HG02678 (cell line): ENCODE measurements at regions not wholly inside any gene's neighbourhood (a gene's known extent, or its start where the extent isn't known, plus 50 kb on each side); places are given as distances from the start of the nearest gene placed in this dataset.

Experiments
- ATAC-seq: cut with Tn5 transposase; IDR thresholded peaks from one replicate; pipeline ENCODE4 v1.9.1; 2021; ENCODE audit warnings: mild to moderate bottlenecking, moderate library complexity; ENCODE audit not compliant: unreplicated experiment

GRCh38 chr4:28536124-28536523 lies 1675.5 kb downstream of the STIM2 start:
- no peak for ATAC-seq

- no peak for ATAC-seq
These were observed 1685.3 kb downstream of the STIM2 start for GRCh38 chr4:28545986-28546385.

- no peak for ATAC-seq
These were observed 1687.5 kb downstream of the STIM2 start for GRCh38 chr4:28548136-28548535.

GRCh38 chr4:28548594-28548993 lies 1688.0 kb downstream of the STIM2 start:
- ATAC-seq = no peak

- no peak for ATAC-seq
These were observed 1695.2 kb downstream of the STIM2 start for GRCh38 chr4:28555866-28556265.

- ATAC-seq = no peak
These were observed 1697.1 kb downstream of the STIM2 start for GRCh38 chr4:28557755-28558154.

GRCh38 chr4:28558895-28559294 lies 1698.3 kb downstream of the STIM2 start:
- ATAC-seq = no peak

- no peak for ATAC-seq
These were observed 1702.3 kb downstream of the STIM2 start for GRCh38 chr4:28562913-28563312.

GRCh38 chr4:28565396-28565795 lies 1704.8 kb downstream of the STIM2 start:
- no peak for ATAC-seq

GRCh38 chr4:28600958-28601357 lies 1740.3 kb downstream of the STIM2 start:
- no peak for ATAC-seq

GRCh38 chr4:28621591-28621990 lies 1761.0 kb downstream of the STIM2 start:
- ATAC-seq = no peak

- ATAC-seq = no peak
These were observed 1776.3 kb downstream of the STIM2 start for GRCh38 chr4:28636971-28637370.

GRCh38 chr4:28639747-28640146 lies 1779.1 kb downstream of the STIM2 start:
- ATAC-seq = no peak

- ATAC-seq = no peak
These were observed 1794.0 kb downstream of the STIM2 start for GRCh38 chr4:28654618-28655017.

- ATAC-seq = no peak
These were observed 1804.7 kb downstream of the STIM2 start for GRCh38 chr4:28665306-28665705.

GRCh38 chr4:28675582-28675981 lies 1814.9 kb downstream of the STIM2 start:
- ATAC-seq = no peak

GRCh38 chr4:28677808-28678207 lies 1817.2 kb downstream of the STIM2 start:
- ATAC-seq = no peak

- no peak for ATAC-seq
These were observed 1822.2 kb downstream of the STIM2 start for GRCh38 chr4:28682847-28683246.

- no peak for ATAC-seq
These were observed 1826.0 kb downstream of the STIM2 start for GRCh38 chr4:28686618-28687017.

- ATAC-seq = no peak
These were observed 1830.2 kb downstream of the STIM2 start for GRCh38 chr4:28690890-28691289.

- no peak for ATAC-seq
These were observed 1841.9 kb downstream of the STIM2 start for GRCh38 chr4:28702571-28702970.

- no peak for ATAC-seq
These were observed 1849.2 kb downstream of the STIM2 start for GRCh38 chr4:28709891-28710290.

GRCh38 chr4:28723371-28723770 lies 1862.7 kb downstream of the STIM2 start:
- ATAC-seq = no peak

GRCh38 chr4:28724239-28724638 lies 1863.6 kb downstream of the STIM2 start:
- no peak for ATAC-seq
